NCI-H510A treated with DMSO at 0.1 percent for 48 hours (cell line): ENCODE measurements at regions not wholly inside any gene's neighbourhood (a gene's known extent, or its start where the extent isn't known, plus 50 kb on each side); places are given as distances from the start of the nearest gene placed in this dataset.
"Not testable (repeated sequence)": the region's sequence is repeated elsewhere in the genome, so short reads cannot be mapped to it uniquely, and the experiment has no call there.

ENCODE experiments used
- DNase-seq: peaks from one replicate; lab custom pipeline; 2025; lab: John Stamatoyannopoulos, UW

DNA sequence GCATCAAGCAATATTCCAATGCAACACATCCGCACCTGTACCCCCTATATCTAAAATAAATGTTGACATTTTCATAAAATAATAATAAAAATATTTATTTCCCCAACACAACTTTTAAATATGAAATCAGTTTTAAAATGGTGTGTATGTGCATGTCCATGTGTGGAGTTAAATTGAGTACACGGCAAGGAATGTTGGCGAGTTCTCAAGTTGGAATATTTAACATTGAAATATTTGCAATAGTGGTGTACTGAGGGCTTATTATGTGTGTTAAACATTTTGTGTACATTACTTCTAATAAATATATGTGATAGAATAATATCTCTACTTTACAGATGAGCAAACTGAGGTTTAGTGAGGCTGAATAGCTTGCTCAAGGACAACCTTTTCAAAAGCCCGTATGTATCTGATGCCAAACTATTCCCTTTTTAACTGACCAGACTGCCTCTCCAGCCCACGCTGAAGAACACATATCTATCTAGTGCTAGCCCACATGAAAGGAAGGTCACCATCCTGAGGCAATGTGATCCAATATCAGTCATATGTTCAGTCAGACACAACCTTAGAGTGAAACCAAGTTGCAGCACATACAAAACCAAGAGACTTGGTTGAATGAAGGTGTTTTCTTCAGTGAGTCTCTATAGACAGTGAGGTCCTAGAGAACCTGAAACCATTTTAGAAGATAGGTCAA lies 192.2 kb upstream of the CDH11 start:
- DNase-seq: no peak

DNA sequence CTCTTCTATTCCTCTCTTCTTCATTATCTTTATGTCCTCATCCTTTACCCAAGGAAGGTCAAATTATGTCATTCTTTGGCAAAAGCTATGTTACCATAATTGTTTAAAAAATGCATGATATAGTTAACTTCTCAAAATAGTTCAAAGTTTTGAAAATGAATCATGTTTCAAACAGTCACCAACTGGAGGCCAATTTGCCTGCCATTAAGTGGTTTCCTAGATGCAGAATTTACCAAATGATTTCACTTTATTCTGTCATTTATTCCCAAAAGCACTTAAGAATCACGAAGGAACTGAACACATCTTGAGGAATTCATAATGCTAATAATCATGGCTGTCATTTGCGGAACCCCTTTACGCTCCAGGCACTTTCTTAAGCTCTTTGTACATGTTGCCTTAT lies 190.9 kb upstream of the CDH11 start:
- DNase-seq: no peak

DNA sequence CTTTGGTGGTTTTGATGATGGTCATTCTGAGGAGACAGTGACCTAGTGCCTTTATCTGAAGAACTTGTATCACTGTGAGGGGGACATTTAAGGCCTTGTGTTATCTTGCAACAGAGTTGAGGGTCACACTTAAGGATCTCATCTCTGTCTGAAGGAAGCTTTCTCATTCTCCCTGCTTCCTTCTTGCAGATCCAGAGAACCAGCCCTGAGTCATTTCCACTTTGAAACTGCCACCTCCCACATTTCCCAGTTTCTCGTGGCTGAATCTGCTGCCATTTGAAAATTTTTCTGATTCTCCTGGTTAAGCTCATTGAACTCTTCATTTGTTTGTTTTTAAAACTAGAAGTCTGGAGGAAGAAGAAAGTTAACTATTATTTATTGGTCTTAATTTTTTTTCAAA lies 190.2 kb upstream of the CDH11 start:
- no peak for DNase-seq

DNA sequence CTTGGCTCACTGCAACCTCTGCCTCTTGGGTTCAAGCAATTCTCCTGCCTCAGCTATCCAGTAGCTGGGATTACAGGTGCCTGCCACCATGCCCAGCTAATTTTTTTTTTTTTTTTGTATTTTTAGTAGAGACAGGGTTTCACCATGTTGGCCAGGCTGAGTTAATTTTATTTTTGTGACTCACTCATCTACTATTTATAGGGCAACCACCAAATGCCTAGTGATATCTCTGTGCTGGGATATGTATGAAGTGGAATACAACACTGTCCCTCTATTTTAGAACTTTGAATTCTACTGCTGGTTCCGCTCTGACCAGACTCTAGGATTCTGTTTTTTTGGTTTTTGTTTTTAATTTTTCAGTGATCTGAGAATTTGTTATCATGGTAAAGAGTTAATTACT lies 188.6 kb upstream of the CDH11 start:
- DNase-seq: not testable (repeated sequence)

DNA sequence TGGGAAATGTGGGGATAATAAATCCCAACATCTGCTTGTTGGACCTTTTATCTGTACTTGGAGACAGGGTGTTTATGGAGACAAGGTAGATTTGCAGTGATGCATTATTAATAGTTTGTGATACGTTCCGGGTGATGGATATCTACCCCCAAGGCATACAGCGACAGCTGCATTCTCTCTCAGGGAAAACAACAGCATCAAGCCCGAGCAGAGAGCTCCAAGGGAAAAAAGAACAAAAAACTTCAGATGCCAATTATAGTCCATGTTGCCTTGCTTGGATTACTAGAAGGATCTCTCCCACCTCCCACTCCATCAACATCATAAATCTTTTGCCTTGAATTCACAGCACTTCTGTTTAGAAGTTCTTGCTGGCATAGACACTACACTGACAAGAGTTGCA lies 187.5 kb upstream of the CDH11 start:
- no peak for DNase-seq

DNA sequence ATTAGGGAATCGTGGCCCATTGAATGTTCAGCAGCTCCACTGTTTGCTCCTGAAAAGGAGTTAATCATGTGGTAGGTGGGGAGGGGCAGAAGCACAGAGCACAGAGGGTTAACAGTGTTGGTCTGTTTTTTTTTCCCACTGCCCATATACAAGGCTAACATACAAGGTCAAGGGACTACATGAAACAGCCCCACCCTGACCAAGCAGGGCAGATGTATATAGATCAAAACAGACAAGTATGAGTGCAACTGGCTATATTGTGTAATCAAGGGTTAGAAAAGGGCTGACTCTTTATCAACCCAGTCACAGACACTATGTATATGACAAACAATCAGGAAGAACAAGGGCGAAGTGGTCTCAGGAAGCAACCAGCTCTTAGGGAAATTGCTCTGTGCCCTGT lies 186.6 kb upstream of the CDH11 start:
- no peak for DNase-seq

DNA sequence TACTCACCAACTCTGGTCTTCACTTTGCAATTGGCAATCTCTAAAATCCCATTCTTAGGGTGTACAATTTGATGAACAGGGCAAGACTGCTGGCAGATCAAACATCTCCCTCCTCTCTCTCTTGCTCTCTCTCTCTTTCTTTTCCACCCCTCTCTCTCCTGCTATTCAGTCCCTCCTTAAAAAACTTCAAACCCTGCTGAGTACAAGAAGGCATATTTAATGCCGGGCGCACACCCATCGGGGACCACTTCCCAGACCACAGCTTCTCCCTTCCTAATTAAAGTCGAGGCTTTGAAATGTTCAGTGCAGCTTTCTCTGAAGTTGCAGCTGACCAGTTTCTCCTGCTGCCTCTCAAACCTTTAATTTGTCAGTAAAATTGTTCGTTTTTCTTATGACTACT lies 185.4 kb upstream of the CDH11 start:
- DNase-seq: no peak

DNA sequence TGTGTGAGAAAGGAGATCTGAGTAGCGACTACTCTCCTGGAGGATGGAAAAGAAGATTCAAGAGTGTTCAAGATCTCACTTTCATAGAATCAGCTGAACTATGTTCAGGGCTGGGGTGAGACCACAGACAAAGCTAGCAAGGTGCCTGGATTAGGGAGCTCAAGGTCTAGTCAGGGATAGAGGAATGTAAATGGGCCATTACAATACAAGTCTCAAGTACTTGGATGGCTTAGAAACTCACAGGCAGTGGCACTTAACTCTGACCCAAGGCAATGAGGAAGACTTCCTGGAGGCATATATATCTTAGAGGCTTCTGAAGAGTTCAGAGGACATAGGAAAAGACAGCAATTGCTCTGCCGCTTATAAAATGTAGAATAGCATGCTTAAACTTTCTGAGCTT lies 184.9 kb upstream of the CDH11 start:
- no peak for DNase-seq

DNA sequence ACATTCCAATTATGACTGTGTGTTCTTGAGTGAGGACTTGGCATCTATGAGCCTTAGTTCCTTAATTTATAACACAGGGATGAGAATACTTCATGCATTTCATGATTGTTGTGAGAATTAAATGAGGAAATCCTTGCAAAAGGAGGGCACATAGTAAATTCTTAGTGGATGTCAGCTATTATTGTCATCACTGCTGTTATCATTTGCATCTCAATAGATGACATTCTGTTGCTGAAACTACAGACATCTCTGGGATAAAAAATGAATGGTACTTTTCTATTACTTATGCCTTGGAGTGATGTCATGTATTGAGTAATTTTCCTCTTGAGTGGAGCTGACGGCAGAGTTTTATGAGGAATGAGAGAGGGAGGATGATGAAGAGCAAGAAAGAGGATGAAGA lies 184.4 kb upstream of the CDH11 start:
- no peak for DNase-seq

DNA sequence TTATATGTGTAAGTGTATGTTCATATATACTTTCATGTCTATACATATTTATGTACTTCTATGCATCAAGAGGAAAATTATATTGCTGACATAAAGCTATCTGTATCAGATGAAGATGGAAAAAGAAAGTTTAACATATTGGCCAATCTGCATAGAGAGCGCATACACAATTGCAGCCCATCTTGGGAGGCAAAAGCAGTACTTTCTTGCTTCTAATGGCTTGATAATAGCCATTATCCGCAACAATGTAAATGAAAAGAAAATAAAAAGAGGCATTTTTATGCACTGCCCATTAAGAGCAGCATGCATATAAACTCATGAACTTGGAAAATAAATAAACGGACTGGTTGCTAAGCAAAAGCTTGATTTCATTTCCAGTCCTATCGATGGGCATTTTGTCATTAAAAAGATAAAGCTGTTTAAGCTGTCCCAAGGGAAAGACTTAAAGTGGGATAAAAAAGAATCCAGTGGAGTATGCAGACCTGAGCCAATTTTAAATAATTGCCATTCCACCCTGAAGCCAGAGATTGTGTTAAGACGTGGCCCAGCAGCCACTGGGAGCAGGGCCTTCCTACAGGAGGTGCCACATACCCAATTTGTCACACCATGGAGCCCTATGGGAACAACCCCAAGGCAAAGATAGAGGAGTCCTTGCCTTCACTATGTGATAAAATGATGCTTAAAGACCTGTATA lies 183.6 kb upstream of the CDH11 start:
- no peak for DNase-seq

DNA sequence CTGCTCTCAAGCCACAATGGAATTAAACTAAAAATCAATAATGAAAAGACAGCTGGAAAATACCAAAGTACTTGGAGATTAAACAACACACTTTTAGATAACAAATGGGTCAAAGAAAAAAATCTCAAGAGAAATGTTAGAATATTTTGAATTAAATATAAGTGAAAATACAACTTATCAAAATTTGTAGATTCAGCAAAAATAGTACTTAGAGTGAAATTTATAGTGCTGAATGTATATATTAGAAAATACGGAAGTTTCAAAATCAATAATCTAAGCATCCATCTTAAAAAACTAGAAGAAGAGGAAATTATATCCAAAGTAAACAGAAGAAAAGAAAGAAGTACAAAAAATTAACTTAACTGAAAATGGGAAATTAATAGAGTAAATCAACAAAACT lies 179.2 kb upstream of the CDH11 start:
- no peak for DNase-seq

DNA sequence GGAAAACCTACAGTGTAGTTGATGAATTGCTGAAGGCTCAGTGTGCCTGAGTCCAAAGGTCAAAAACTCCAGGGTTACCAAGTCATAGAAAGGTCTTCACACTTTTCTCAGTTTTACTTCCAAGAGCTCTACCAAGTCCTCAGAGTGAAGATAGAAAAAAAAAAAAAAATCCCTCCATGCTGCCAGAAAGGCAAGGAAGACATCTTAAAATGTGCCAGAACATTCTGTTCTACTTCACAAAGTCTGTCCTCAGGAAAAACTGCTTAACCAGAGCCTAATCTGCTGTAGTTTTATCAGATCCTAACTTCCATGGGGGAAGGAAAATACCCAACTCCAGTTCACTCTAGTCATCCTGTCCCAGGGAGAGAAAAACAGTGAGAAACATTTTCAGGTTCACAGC lies 175.6 kb upstream of the CDH11 start:
- DNase-seq: no peak

DNA sequence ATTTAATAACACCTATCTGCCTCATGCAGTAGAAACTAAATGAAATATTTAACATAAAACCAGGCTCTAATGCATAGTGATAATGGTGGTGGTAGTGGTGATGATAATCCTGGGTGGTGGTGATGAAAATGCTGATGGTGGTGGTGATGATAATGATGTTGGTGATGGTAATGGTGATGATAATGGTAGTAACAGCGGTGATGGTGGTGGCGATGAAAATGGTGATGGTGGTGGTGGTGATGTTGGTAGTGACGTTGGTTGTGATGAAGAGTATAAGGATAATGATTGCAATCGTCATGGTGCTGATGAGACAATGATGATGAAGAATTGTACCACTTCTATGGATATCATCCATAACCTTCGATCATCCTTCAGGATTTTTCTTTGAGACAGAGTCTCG lies 173.7 kb upstream of the CDH11 start:
- DNase-seq: no peak

DNA sequence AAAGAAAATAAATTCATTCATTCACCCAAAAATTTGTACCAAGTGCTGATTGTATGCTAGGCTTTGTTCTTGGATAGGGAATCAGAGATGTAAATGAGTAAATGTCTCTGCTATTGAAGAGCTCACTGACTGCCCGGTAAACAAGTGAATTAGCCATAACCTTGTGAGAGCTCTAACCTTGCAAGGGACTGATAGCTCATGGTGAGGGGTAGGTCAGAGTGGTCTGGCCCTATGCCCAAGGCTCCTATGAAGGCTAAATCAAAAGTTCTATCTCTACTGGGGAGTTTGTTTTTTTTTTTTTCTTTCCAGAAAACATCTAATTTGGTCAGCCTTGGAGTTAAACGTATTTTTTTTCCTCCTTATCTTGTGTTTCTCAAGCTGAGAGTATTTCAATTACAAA lies 172.8 kb upstream of the CDH11 start:
- no peak for DNase-seq

DNA sequence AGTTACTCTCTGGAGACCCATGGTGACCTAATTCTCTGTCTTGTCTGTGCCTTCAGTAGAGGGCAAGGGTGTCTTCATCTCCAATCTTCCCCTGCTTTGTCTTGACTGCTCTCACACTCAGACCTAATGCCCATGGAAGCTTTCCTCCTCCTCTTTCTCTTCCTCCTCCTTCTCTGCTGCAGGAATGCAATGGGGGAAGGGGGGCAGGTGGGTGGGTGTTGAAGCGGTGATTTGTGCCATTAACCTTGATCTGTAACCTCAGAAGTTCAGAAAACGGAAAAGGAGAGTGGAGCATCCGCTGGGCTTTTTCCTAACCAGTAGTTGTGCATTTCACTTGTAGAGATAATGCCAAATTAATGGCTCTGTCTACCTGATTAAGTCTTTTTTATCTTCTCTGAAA lies 172.3 kb upstream of the CDH11 start:
- no peak for DNase-seq

DNA sequence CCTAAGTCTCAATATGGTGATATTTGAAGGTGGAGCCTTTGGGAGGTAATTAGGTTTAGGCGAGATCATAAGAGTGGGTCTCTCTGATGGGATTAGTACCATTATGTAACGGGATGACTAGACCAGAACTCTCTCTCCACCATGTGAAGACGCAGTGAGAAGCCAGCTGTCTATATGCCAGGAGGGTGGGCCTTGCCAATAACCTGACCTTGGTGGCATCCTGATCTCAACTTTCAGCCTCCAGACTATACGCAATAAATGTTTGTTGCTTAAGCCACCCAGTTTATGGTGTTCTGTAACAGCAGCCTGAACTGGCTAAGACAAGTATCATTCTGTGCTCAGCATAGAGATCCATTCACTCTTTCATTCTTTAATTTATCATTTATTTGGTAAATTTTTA lies 167.2 kb upstream of the CDH11 start:
- no peak for DNase-seq

DNA sequence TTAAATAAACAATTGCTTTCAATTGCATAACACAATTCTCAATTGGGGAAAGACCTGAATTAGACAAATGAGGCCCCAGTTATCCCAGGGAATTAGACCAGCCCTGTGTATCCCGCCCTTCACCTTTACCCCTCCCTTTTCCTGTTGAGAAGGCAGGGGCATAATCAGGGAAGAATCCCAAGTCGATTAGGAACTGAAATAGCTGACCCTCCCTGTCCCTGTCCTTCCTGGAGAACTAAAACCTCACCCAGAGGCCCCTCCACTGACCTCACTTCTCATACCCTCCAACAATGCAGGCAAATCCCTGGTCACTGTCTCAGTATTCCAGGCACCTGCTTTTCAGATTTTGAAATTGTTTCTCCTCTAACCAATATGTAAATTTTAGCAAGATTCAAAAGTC lies 165.4 kb upstream of the CDH11 start:
- DNase-seq: no peak

DNA sequence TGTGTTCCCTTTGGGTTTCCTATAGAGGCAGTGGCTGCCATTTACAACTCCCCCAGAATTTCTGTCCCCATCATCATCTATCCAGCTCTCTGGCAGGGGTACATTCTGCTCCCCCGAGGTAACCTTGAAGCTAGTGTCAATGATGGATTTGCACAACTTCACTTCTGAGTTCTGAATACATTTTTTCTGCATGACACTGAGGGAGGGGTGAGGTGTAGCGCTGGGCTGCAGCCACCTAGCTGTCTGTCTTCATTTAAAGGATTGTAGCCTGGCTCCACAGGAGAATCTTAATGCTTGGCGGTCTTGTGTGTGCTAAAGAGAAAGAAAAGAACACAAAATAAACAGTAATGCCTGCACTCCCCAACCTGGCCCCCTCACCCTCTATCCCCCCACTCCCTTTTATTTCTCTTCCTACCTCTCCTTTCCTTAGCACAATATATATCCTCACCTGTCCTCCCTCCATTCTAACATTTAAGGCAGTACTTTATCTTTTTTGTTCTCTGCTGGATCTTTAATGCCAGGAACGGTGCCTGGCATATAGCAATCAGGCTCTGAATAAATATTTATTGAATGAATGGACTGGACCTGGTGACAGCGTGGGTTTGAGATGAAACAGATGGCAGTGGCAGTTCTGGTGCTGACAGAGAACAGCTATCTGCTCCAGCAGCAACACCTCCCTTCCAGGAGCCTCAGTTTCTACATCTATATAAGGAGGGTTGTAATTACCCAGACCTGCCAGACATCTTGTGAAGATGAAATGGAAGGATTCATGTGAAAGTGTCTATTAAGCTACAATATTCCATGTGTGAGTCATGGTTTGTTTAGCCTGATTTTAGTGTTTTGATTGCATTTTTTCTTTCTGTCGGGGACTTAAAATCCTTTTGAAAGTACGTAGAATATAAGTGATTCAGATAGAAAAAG lies 163.5 kb upstream of the CDH11 start:
- DNase-seq: no peak

DNA sequence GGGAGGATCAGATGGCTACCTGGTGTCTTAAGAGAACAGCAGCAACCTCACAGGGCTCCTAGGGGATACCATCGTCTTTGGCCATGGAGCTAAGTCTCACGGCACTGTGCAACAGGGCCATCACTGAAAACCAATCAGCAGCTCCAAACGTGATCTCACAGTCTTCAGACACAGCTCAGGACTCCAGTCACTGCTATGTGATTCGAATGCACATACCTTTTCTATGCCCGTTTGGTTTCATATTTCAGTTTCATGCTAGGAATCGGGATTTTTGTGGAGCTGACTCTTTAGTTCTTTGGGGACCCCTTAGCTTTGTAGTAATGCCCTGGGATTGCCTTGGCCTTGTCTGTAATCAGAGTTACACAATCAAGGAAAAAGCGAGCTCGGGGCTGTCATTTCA lies 162.8 kb upstream of the CDH11 start:
- DNase-seq: no peak

DNA sequence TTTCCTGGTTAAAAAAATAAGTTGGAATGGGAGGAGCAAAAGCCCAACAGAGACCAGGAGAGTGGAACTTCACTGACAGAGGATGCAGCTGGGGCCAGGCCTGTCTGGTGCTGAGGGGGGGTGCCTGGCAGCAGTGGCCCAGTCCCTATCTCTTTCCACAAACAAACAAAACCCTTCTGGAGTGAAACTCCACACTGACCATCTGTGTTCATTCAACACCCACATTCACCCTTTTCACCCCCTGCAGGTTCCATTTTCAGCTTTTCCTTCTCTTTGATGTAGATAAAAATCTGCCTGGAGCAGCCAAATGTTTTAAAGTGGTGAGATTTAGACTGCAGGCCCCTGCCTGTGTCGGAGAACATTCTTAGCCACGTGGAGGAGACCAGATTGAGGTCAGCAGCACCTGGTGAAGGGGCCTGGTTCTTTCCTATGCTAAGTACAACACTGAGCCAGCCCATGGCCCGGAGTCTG lies 161.4 kb upstream of the CDH11 start:
- no peak for DNase-seq

DNA sequence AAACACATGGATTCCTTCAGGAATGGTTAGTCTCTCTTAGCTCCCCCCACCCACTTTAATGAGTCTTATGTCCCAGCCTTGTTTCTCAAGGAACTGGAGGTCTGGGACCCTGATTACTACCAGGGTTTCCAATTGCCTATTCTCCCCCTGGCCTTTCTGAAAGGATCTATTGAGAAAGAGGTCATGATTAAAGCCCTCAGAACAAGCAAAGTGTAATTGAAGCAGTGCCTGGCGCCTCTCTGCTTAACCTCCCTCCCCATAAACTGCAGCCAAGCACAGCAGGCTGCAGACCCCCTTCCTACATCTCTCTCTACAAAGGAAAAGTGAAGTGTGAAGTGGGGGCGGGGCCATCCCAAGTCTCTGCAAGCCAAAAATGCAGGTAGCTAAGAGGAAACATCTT lies 159.7 kb upstream of the CDH11 start:
- no peak for DNase-seq

DNA sequence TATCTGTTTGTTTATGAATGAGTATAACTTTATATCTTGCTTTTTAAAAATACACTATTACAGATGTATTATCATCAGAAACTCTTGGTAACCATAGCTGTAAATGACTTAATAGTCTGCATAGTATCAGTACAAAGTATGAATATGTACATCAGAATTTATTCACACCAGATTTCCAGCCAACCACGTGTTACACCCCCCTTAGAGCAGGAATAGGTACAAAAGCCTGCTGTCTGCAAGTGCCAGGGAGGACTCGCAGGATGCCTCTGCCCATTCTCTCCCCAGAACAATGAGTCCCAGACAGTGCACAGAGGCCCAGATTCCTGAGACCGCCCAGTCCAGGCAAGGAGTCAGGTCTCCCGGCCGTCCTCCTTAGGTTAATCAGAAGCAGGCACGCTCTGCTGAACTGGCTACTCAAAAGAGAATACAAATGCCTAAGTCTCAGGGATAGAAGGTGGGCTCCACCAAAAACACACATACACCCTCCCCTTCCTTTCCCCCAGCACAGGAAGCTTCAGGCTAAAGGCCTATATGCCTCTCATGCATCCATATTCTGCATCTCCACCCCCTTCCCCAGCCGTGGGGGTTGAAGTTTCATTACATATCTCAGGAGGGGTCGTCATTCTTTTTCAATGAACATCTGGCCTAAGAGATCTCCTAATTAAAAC lies 159.1 kb upstream of the CDH11 start:
- DNase-seq: no peak
